ENCODE measurements at regions not wholly inside any gene's neighbourhood (a gene's known extent, or its start where the extent isn't known, plus 50 kb on each side); places are given as distances from the start of the nearest gene placed in this dataset.

DNA sequence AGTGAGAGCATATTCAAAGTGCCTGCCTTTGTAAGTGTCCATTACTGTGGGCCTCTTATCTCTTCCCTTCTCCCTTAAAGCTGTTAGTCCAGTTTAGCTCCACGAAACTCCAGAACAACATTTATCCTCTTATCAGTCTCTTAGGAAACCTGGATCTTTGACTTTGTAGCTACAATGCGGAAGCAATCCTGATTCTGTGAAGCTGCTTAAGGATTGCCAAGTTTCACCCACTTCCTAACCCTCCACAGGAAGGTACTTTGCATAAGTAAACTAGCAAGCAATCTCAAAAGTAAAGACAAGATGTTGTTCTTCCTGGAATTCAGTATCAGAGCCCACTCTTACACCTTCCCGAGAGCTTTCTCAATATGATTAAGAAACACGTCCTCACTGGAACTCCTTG is 164.9 kb upstream of the USP25 start:
- no peak for TF ChIP-seq EZH2 (IDR thresholded peaks at IDR 0.05; ENCODE audit: borderline replicate concordance, low read depth, low read length, severe bottlenecking)
- TF ChIP-seq, protein P1, sequence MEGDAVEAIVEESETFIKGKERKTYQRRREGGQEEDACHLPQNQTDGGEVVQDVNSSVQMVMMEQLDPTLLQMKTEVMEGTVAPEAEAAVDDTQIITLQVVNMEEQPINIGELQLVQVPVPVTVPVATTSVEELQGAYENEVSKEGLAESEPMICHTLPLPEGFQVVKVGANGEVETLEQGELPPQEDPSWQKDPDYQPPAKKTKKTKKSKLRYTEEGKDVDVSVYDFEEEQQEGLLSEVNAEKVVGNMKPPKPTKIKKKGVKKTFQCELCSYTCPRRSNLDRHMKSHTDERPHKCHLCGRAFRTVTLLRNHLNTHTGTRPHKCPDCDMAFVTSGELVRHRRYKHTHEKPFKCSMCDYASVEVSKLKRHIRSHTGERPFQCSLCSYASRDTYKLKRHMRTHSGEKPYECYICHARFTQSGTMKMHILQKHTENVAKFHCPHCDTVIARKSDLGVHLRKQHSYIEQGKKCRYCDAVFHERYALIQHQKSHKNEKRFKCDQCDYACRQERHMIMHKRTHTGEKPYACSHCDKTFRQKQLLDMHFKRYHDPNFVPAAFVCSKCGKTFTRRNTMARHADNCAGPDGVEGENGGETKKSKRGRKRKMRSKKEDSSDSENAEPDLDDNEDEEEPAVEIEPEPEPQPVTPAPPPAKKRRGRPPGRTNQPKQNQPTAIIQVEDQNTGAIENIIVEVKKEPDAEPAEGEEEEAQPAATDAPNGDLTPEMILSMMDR (IDR thresholded peaks at IDR 0.05; ENCODE audit: borderline replicate concordance, extremely low read depth, low read length, poor library complexity, severe bottlenecking), result no peak

All from DND-41 (cell line).